Fibroblast of lung (primary cell): ENCODE measurements at regions not wholly inside any gene's neighbourhood (a gene's known extent, or its start where the extent isn't known, plus 50 kb on each side); places are given as distances from the start of the nearest gene placed in this dataset.

Experiments used
- DNase-seq, 2 donors: peaks; one replicate each; pipeline versions ENCODE4 v3.0.0 to v3.0.0-alpha.2; 2010; ENCODE audit warnings: low read depth in 2 of 2
- H2AFZ ChIP-seq: 2 replicates; pipeline ENCODE4 v1.5.1; 2012; ENCODE audit warnings: low read length, control low read depth, inconsistent platforms
- H3K27ac ChIP-seq: 2 replicates; pipeline ENCODE4 v1.5.1; 2011; ENCODE audit warnings: low read length, control low read depth; ENCODE audit not compliant: insufficient read depth
- H3K27me3 ChIP-seq: 2 replicates; pipeline ENCODE4 v1.5.1; 2011; ENCODE audit warnings: mild to moderate bottlenecking, low read length; ENCODE audit not compliant: control insufficient read depth, insufficient read depth
- H3K36me3 ChIP-seq: 2 replicates; pipeline ENCODE4 v1.5.1; 2011; ENCODE audit warnings: low read length; ENCODE audit not compliant: control insufficient read depth, insufficient read depth
- H3K4me1 ChIP-seq: 2 replicates; pipeline ENCODE4 v1.5.1; 2011; ENCODE audit warnings: low read length; ENCODE audit not compliant: control insufficient read depth, insufficient read depth; ENCODE audit errors: extremely low read depth
- H3K4me2 ChIP-seq: 2 replicates; pipeline ENCODE4 v1.5.1; 2011; ENCODE audit warnings: low read length, control low read depth; ENCODE audit not compliant: insufficient read depth; ENCODE audit errors: extremely low read depth
- H3K4me3 ChIP-seq, 4 experiments: fragments of 200-600 bp in 1 of 4; sonication (generic) in 1 of 4; replicated peaks in 1 of 4; 2 replicates each; pipeline ENCODE4 v1.5.1; 2011 to 2016; ENCODE audit warnings: low read length in 4 of 4, low read depth in 3 of 4, mild to moderate bottlenecking in 3 of 4, control low read depth in 2 of 4, inconsistent platforms in 1 of 4, mixed read lengths in 1 of 4; ENCODE audit not compliant: insufficient read depth in 1 of 4; ENCODE audit errors: control extremely low read depth in 1 of 4
- H3K79me2 ChIP-seq: 2 replicates; pipeline ENCODE4 v1.5.1; 2012; ENCODE audit warnings: mild to moderate bottlenecking, low read length, inconsistent platforms; ENCODE audit not compliant: control insufficient read depth, insufficient read depth
- H3K9ac ChIP-seq: 2 replicates; pipeline ENCODE4 v1.5.1; 2011; ENCODE audit warnings: mild to moderate bottlenecking, low read length, control low read depth; ENCODE audit not compliant: insufficient read depth
- H3K9me3 ChIP-seq: 2 replicates; pipeline ENCODE4 v1.5.1; 2012; ENCODE audit warnings: low read depth, low read length; ENCODE audit not compliant: control insufficient read depth, insufficient read depth
- H4K20me1 ChIP-seq: 2 replicates; pipeline ENCODE4 v1.5.1; 2011; ENCODE audit warnings: low read length; ENCODE audit not compliant: control insufficient read depth, insufficient read depth; ENCODE audit errors: extremely low read depth
- EZH2 ChIP-seq: IDR thresholded peaks from 2 replicates; pipeline ENCODE4 v1.5.1; 2012; ENCODE audit warnings: low read length, control low read depth, mild to moderate bottlenecking; ENCODE audit errors: missing control alignments
- TF ChIP-seq, protein P1 (sequence below), 2 donors: IDR thresholded peaks in 1 of 2; conservative IDR thresholded peaks in 1 of 2; 1 replicate in 1 of 2; 2 replicates in 1 of 2; pipeline ENCODE4 v1.5.1; 2011 to 2012; ENCODE audit warnings: low read length in 2 of 2, control low read depth in 1 of 2, inconsistent platforms in 1 of 2, low read depth in 1 of 2, mild to moderate bottlenecking in 1 of 2

DNA sequence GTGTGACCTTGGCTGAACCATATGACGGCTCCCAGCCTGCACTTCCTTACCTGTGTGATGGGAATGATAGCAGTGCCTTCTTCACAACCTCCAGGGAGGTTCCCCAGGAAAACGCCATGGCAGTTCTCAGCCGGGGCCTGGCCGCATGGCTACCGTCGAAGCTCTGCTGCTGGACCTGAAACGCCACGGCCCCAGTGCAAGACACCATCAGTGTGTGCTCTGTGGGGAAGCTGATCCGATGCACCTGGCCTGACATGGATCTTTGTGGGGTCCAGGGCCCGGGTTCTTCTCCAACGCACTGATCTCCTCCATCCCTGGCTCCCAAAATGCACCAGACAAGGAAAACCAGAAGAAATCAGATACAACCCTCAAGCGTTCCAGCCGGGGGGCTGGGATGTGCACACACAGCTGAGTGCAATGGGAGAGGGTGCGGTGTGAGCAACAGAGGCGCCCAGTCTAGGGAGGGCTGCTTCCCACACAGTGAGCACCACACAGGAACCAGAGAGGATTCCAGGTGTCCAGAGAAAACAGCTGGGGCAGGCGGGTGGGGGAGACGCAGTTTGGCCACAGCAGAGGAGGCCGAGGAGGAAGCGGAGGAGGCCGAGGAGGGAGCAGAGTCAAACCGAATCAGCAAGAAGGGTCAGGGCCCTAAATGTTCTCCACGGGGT lies 54.3 kb upstream of the ZNF469 start:
- DNase-seq = no peak
- Histone ChIP-seq H3K9ac (no peak overlapping the region), H3K9me3 (no peaks in the 10 kb centered on the region)

DNA sequence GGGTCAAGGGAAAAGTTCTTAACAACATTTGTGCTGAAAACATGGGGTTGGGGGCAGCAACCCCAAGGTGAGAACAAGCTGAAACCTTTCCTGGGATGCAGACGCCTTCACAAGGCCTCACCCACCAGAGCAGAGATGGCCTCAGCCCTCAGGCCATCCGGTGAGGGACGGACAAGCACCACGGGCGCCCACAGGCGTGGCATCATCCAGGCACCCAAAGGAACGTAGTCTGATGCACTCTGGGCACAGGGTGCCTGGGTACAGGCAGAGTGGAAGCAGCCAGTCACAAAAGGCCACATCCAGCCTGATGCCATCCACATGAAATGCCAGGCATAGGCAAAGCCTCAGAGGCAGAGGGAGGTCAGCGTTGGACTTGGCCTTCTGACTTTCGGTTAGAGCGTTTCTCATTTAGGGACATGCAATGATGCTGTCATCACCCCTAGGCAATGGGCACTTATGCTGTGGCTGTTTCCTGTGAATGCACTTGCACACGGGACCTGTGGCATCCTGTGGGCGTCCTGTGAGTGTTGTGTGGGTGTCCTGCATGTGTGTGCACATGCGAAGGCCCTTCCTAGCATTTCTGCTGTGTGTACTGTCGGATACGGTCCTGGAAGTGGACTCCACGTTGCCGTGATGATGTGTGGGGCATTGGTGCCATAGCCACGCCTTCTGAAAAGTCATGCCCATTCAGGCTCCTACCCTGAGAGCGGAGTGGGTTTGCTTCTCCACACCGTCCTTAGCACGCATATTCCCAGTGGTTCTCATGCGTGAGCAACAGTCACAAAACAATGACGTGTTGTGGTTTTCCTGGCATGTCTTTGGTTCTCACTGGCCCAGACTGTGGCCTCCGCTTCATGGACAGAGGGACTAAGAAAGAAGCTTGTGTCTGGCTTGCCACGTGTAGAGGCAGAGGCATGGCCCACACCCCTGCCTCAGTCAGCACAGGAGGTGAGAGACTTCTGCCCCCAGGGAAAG lies 52.7 kb upstream of the ZNF469 start:
- no peaks in the 10 kb centered on the region for H4K20me1 ChIP-seq
- no peak overlapping the region for H3K4me2 ChIP-seq
- no peaks in the 10 kb centered on the region for H3K79me2 ChIP-seq
- peaks cover 23% of the 10 kb centered on the region for H3K4me1 ChIP-seq
- H3K27me3 ChIP-seq = no peaks in the 10 kb centered on the region
- H3K27ac ChIP-seq = no peak overlapping the region
- TF ChIP-seq EZH2 = no peak
- no peaks in the 10 kb centered on the region for H3K36me3 ChIP-seq
- no peak overlapping the region for H3K4me3 ChIP-seq
- no peak overlapping the region for H3K9ac ChIP-seq
- peak in 1 of 2 donors; percentile 37 for DNase-seq
- no peaks in the 10 kb centered on the region for H3K9me3 ChIP-seq
- no peak overlapping the region for H2AFZ ChIP-seq

More for the DNA sequence above, 54.3 kb upstream of the ZNF469 start:
- TF ChIP-seq EZH2 = no peak
- TF ChIP-seq, protein P1, sequence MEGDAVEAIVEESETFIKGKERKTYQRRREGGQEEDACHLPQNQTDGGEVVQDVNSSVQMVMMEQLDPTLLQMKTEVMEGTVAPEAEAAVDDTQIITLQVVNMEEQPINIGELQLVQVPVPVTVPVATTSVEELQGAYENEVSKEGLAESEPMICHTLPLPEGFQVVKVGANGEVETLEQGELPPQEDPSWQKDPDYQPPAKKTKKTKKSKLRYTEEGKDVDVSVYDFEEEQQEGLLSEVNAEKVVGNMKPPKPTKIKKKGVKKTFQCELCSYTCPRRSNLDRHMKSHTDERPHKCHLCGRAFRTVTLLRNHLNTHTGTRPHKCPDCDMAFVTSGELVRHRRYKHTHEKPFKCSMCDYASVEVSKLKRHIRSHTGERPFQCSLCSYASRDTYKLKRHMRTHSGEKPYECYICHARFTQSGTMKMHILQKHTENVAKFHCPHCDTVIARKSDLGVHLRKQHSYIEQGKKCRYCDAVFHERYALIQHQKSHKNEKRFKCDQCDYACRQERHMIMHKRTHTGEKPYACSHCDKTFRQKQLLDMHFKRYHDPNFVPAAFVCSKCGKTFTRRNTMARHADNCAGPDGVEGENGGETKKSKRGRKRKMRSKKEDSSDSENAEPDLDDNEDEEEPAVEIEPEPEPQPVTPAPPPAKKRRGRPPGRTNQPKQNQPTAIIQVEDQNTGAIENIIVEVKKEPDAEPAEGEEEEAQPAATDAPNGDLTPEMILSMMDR (conservative IDR thresholded peaks at IDR 0.05 in 1 of 2, IDR thresholded peaks at IDR 0.05 in 1 of 2; ENCODE audit: low read depth in 1 of 2, low read length in 2 of 2) = no peak
- Histone ChIP-seq H3K27ac (no peak overlapping the region), H3K27me3 (no peaks in the 10 kb centered on the region), H3K79me2 (no peaks in the 10 kb centered on the region), H3K4me2 (no peak overlapping the region), H2AFZ (no peak overlapping the region), H4K20me1 (no peaks in the 10 kb centered on the region), H3K4me1 (peaks cover 16% of the 10 kb centered on the region), H3K4me3 (no peak overlapping the region), H3K36me3 (no peaks in the 10 kb centered on the region)

GRCh38 chr16:88330971-88331890 lies 51.5 kb upstream of the ZNF469 start:
- Histone ChIP-seq H3K4me2 (peak overlapping the region; percentile 69), H3K36me3 (no peaks in the 10 kb centered on the region), H3K4me3 (no peak overlapping the region), H3K9me3 (no peaks in the 10 kb centered on the region), H4K20me1 (no peaks in the 10 kb centered on the region), H3K27ac (peak overlapping the region; percentile 82), H3K79me2 (no peaks in the 10 kb centered on the region), H3K9ac (no peak overlapping the region), H3K4me1 (peaks cover 23% of the 10 kb centered on the region), H2AFZ (no peak overlapping the region), H3K27me3 (no peaks in the 10 kb centered on the region)
- DNase-seq = no peak
- TF ChIP-seq, protein P1 (conservative IDR thresholded peaks at IDR 0.05 in 1 of 2, IDR thresholded peaks at IDR 0.05 in 1 of 2; ENCODE audit: low read depth in 1 of 2, low read length in 2 of 2) = no peak
- no peak for TF ChIP-seq EZH2
